SK-N-SH (cell line): ENCODE measurements at regions not wholly inside any gene's neighbourhood (a gene's known extent, or its start where the extent isn't known, plus 50 kb on each side); places are given as distances from the start of the nearest gene placed in this dataset.

Source experiments
- CTCF ChIA-PET: fragments of 300-600, 350-600 bp; formaldehyde crosslinking; extraction: SDS; loops from one replicate; lab custom pipeline; 2021; lab: Yijun Ruan, JAX
- POLR2A ChIA-PET: fragments of 350-600 bp; sonication (Branson Sonifier 250); formaldehyde crosslinking; extraction: SDS; loops from one replicate; lab custom pipeline; 2020; ENCODE audit warnings: antibody characterized with exemption, inconsistent platforms; lab: Yijun Ruan, JAX
- DNase-seq: peaks from one replicate; pipeline ENCODE4 v3.0.0; 2012
- H2AFZ ChIP-seq: fragments of 200-600 bp; sonication (generic); 2 replicates; pipeline ENCODE4 v1.8.1; 2016; ENCODE audit warnings: antibody characterized with exemption, mild to moderate bottlenecking, low read depth
- H3F3A ChIP-seq: fragments of 200-600 bp; sonication (generic); replicated peaks from 2 replicates; pipeline ENCODE3; 2016; ENCODE audit warnings: antibody characterized with exemption, mild to moderate bottlenecking; ENCODE audit not compliant: insufficient read depth
- H3K27ac ChIP-seq, 2 experiments: fragments of 200-500 bp in 1 of 2; fragments of 200-600 bp in 1 of 2; sonication (Bioruptor generic) in 1 of 2; sonication (generic), shearing (Covaris generic) in 1 of 2; 2 replicates each; pipeline versions ENCODE4 v1.5.1 to v1.6.1; 2014 to 2016; ENCODE audit warnings: low read depth in 2 of 2, inconsistent platforms in 1 of 2, low read length in 1 of 2, mild to moderate bottlenecking in 1 of 2, mixed read lengths in 1 of 2
- H3K27me3 ChIP-seq: fragments of 200-600 bp; sonication (generic), shearing (Covaris generic); 2 replicates; pipeline ENCODE4 v1.6.1; 2016; ENCODE audit warnings: mixed run types; ENCODE audit not compliant: insufficient read depth
- H3K36me3 ChIP-seq, 2 experiments: fragments of 200-500 bp in 1 of 2; fragments of 200-600 bp in 1 of 2; sonication (Bioruptor generic) in 1 of 2; sonication (generic) in 1 of 2; replicated peaks in 1 of 2; 2 replicates each; pipeline versions ENCODE3 to v1.5.1; 2014 to 2016; ENCODE audit warnings: low read length in 1 of 2, mild to moderate bottlenecking in 1 of 2; ENCODE audit not compliant: insufficient read depth in 2 of 2, control insufficient read depth in 1 of 2
- H3K4me1 ChIP-seq, 2 experiments: fragments of 200-500 bp in 1 of 2; fragments of 200-600 bp in 1 of 2; sonication (Bioruptor generic) in 1 of 2; sonication (generic), shearing (Covaris generic) in 1 of 2; 2 replicates each; pipeline versions ENCODE4 v1.5.1 to v1.6.1; 2014 to 2016; ENCODE audit warnings: low read depth in 1 of 2, low read length in 1 of 2, mixed run types in 1 of 2; ENCODE audit not compliant: insufficient read depth in 2 of 2, control insufficient read depth in 1 of 2
- H3K4me2 ChIP-seq: fragments of 200-600 bp; sonication (generic), shearing (Covaris generic); 2 replicates; pipeline ENCODE4 v1.6.1; 2017; ENCODE audit warnings: mixed run types
- H3K4me3 ChIP-seq, 2 experiments: fragments of 200-500 bp in 1 of 2; fragments of 200-600 bp in 1 of 2; sonication (Bioruptor generic) in 1 of 2; sonication (generic), shearing (Covaris generic) in 1 of 2; 2 replicates each; pipeline versions ENCODE4 v1.5.1 to v1.8.1; 2014 to 2016; ENCODE audit warnings: low read depth in 2 of 2, inconsistent platforms in 1 of 2, low read length in 1 of 2, mild to moderate bottlenecking in 1 of 2, mixed read lengths in 1 of 2, moderate library complexity in 1 of 2
- H3K79me2 ChIP-seq: fragments of 200-600 bp; sonication (generic); 2 replicates; pipeline ENCODE4 v1.8.1; 2017; ENCODE audit warnings: mild to moderate bottlenecking; ENCODE audit not compliant: insufficient read depth
- H3K9ac ChIP-seq: fragments of 200-600 bp; sonication (generic); 2 replicates; pipeline ENCODE4 v1.6.1; 2017; ENCODE audit warnings: mixed run types
- H3K9me2 ChIP-seq: fragments of 200-600 bp; sonication (generic); 2 replicates; pipeline ENCODE4 v1.6.1; 2017; ENCODE audit warnings: mixed run types
- H3K9me3 ChIP-seq: fragments of 200-600 bp; sonication (generic); 2 replicates; pipeline ENCODE4 v1.6.1; 2017; ENCODE audit warnings: mixed run types, mild to moderate bottlenecking, moderate library complexity
- H4K20me1 ChIP-seq: fragments of 200-600 bp; sonication (generic); 2 replicates; pipeline ENCODE4 v1.6.1; 2017; ENCODE audit warnings: mild to moderate bottlenecking, mixed run types; ENCODE audit not compliant: insufficient read depth
- CHD2 ChIP-seq: fragments of 150-350 bp; IDR thresholded peaks from 2 replicates; pipeline ENCODE4 v1.6.1; 2018; ENCODE audit warnings: low read length; ENCODE audit not compliant: partially characterized antibody
- CTCF ChIP-seq: fragments of 200-600 bp; sonication (generic); IDR thresholded peaks from 2 replicates; pipeline ENCODE4 v1.6.1; 2017; ENCODE audit warnings: antibody characterized with exemption, mild to moderate bottlenecking, moderate library complexity
- EP300 ChIP-seq, 2 experiments: IDR thresholded peaks; 2 replicates each; pipeline versions ENCODE4 v1.4.0 to v1.6.1; 2012; ENCODE audit warnings: borderline replicate concordance in 1 of 2, low read depth in 1 of 2, low read length in 1 of 2
- FOXJ3 ChIP-seq: sonication (generic); formaldehyde crosslinking; IDR thresholded peaks from 2 replicates; pipeline ENCODE4 v1.5.1; 2020; ENCODE audit warnings: mild to moderate bottlenecking, missing genetic modification reagents
- MEF2A ChIP-seq: IDR thresholded peaks from 2 replicates; pipeline ENCODE4 v1.4.0; 2012; ENCODE audit warnings: low read depth, borderline replicate concordance
- NRF1 ChIP-seq: IDR thresholded peaks from 2 replicates; pipeline ENCODE4 v1.6.1; 2012; ENCODE audit warnings: low read depth, mild to moderate bottlenecking, low read length
- PBX3 ChIP-seq: IDR thresholded peaks from 2 replicates; pipeline ENCODE4; 2012
- RAD21 ChIP-seq: IDR thresholded peaks from 2 replicates; pipeline ENCODE4 v1.6.1; 2012; ENCODE audit warnings: mild to moderate bottlenecking, low read length
- SIN3A ChIP-seq: IDR thresholded peaks from 2 replicates; pipeline ENCODE4 v1.6.1; 2012; ENCODE audit warnings: low read depth, mild to moderate bottlenecking, low read length, moderate library complexity, borderline replicate concordance
- SMC3 ChIP-seq: IDR thresholded peaks from 2 replicates; pipeline ENCODE4 v1.6.1; 2012; ENCODE audit warnings: low read depth, low read length, improper control_type of control experiment
- TAF1 ChIP-seq: IDR thresholded peaks from 2 replicates; pipeline ENCODE4 v1.6.1; 2012; ENCODE audit warnings: low read depth, mild to moderate bottlenecking, low read length, moderate library complexity, borderline replicate concordance
- USF2 ChIP-seq: fragments of 150-350 bp; IDR thresholded peaks from 2 replicates; pipeline ENCODE4 v1.6.1; 2017; ENCODE audit warnings: antibody characterized with exemption, low read length, low read depth, borderline replicate concordance
- WGBS: methylation state at CpG from one replicate; pipeline ENCODE4 v1.1.6; 2017; ENCODE audit warnings: low lambda C conversion rate; 5-methylcytosine and 5-hydroxymethylcytosine counted together

- TF ChIP-seq PBX3: no peak
- TF ChIP-seq EP300 (IDR thresholded peaks at IDR 0.05; ENCODE audit: borderline replicate concordance in 1 of 2, low read depth in 1 of 2, low read length in 1 of 2): no peak
Measured at GRCh38 chr18:21949326-21950015, 208.9 kb downstream of the MIB1 start (continued).

GRCh38 chr18:21955757-21956652, 213.4 kb upstream of the GATA6 start:
- H3K36me3 ChIP-seq: no peaks in the 10 kb centered on the region
- WGBS: 10% methylated on average over 8 of the region's 8 CpGs
- peaks cover 41% of the 10 kb centered on the region for H3K27me3 ChIP-seq
- no peak overlapping the region for H2AFZ ChIP-seq
- H3K27ac ChIP-seq: no peak overlapping the region
- CTCF ChIA-PET: interaction anchor here (0.6 to 3.0 kb wide), 32 partner anchors 9 to 769 kb away, joined by 3 to 21 read pairs (median 4); no protein-coding TSS in a partner anchor
- H3K9me3 ChIP-seq: no peaks in the 10 kb centered on the region
- POLR2A ChIA-PET: no interaction called here
- no peaks in the 10 kb centered on the region for H3K79me2 ChIP-seq
- DNase-seq: peak; percentile 59
- TF ChIP-seq USF2: no peak
- TF ChIP-seq CHD2: no peak
- TF ChIP-seq RAD21: peak; percentile 74
- no peak for TF ChIP-seq MEF2A
- TF ChIP-seq SMC3: peak; percentile 94
- peak; percentile 96 for TF ChIP-seq CTCF
- TF ChIP-seq FOXJ3 (CRISPR knock-in tag): no peak
- no peak for TF ChIP-seq SIN3A
- no peak for TF ChIP-seq TAF1
- no peak for TF ChIP-seq NRF1
- TF ChIP-seq, all 33 proteins: peak for 3
- Histone ChIP-seq H3F3A (no peaks in the 10 kb centered on the region), H4K20me1 (no peaks in the 10 kb centered on the region), H3K4me2 (no peak overlapping the region), H3K9ac (no peak overlapping the region), H3K4me1 (no peaks in the 10 kb centered on the region), H3K9me2 (no peaks in the 10 kb centered on the region), H3K4me3 (peak overlapping the region in 1 of 2 experiments; percentile 26; a peak in 1 of 4 replicates)
